ENCODE measurements at regions not wholly inside any gene's neighbourhood (a gene's known extent, or its start where the extent isn't known, plus 50 kb on each side); places are given as distances from the start of the nearest gene placed in this dataset.

DNA sequence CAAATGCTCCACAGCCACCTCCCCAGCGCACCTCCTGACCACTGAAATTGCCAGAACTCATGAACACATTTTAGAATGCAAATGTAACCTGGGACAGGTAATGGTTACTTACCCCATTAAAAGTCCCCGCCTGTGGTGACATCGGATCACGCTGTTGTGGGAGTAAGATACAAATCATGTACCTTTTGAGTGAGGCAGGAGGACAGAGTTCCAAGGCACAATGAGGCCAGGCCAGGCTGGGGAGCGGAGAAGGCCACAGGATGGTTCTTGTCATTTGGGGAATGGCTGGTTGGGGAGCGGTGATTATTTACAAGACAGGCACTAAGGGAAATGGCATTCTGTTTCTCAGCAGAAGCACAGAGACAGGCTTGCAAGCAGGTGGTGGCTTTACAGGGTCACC lies 490.0 kb downstream of the EDEM1 start:
- dilution Hi-C loops (cut with MboI; ENCODE audit: extremely low pct_ligation_motif_present, low sequenced_read_pairs) (no loop called here), intact Hi-C loops (cut with micrococcal nuclease) (no loop called here)
- H3K27me3 ChIP-seq (ENCODE audit: control insufficient read depth in 2 of 2, insufficient read depth in 2 of 2, low read length in 2 of 2), result no peaks in the 10 kb centered on the region
- no peaks in the 10 kb centered on the region for H3K79me2 ChIP-seq (ENCODE audit: control insufficient read depth, insufficient read depth, low read length)
- H3K27ac ChIP-seq (ENCODE audit: insufficient read depth, low read depth, low read length), result no peak overlapping the region
- ChIA-PET POLR2A (no interaction called here), CTCF (no interaction called here)
- H3K4me3 ChIP-seq (replicated peaks in 1 of 3; ENCODE audit: insufficient read depth in 1 of 3, low read depth in 1 of 3, low read length in 3 of 3), result no peak overlapping the region
- TF ChIP-seq EZH2 (IDR thresholded peaks at IDR 0.05; ENCODE audit: borderline replicate concordance, low read depth, low read length, severe bottlenecking) (no peak), POLR2A (IDR thresholded peaks at IDR 0.05; ENCODE audit: low read depth, low read length) (no peak), POLR2AphosphoS5 (IDR thresholded peaks at IDR 0.05; ENCODE audit: insufficient read depth, low read depth, low read length) (no peak), GATA2 (IDR thresholded peaks at IDR 0.05; ENCODE audit: insufficient read depth, insufficient read length, low read depth, low read length) (no peak), JUN (IDR thresholded peaks at IDR 0.05; ENCODE audit: borderline replicate concordance, insufficient read depth, insufficient read length, low read depth) (no peak), MYC (IDR thresholded peaks at IDR 0.05; ENCODE audit: low read depth, low read length) (no peak)
- TF ChIP-seq, protein P1, sequence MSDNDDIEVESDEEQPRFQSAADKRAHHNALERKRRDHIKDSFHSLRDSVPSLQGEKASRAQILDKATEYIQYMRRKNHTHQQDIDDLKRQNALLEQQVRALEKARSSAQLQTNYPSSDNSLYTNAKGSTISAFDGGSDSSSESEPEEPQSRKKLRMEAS (IDR thresholded peaks at IDR 0.05; ENCODE audit: insufficient read depth, insufficient read length), result no peak
- TF ChIP-seq, protein P2, sequence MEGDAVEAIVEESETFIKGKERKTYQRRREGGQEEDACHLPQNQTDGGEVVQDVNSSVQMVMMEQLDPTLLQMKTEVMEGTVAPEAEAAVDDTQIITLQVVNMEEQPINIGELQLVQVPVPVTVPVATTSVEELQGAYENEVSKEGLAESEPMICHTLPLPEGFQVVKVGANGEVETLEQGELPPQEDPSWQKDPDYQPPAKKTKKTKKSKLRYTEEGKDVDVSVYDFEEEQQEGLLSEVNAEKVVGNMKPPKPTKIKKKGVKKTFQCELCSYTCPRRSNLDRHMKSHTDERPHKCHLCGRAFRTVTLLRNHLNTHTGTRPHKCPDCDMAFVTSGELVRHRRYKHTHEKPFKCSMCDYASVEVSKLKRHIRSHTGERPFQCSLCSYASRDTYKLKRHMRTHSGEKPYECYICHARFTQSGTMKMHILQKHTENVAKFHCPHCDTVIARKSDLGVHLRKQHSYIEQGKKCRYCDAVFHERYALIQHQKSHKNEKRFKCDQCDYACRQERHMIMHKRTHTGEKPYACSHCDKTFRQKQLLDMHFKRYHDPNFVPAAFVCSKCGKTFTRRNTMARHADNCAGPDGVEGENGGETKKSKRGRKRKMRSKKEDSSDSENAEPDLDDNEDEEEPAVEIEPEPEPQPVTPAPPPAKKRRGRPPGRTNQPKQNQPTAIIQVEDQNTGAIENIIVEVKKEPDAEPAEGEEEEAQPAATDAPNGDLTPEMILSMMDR (IDR thresholded peaks at IDR 0.05; ENCODE audit: extremely low read depth in 1 of 2, insufficient read depth in 1 of 2, low read depth in 1 of 2, low read length in 2 of 2), result no peak
- DNase-seq (ENCODE audit: low read depth, low spot score), result no peak
- H4K20me1 ChIP-seq (replicated peaks; ENCODE audit: control insufficient read depth, extremely low read depth, insufficient read depth, low read length), result no peaks in the 10 kb centered on the region
- H2AFZ ChIP-seq (ENCODE audit: low read depth, low read length), result no peak overlapping the region
- no TSS peak for BruUV-seq (replicated peaks)
- H3K4me1 ChIP-seq (ENCODE audit: control insufficient read depth, extremely low read depth, insufficient read depth, low read length), result no peaks in the 10 kb centered on the region
- H3K9me1 ChIP-seq (replicated peaks; ENCODE audit: control insufficient read depth, extremely low read depth, insufficient read depth, low read length), result no peaks in the 10 kb centered on the region
- no peak overlapping the region for H3K4me2 ChIP-seq (ENCODE audit: insufficient read depth, low read length)
- H3K36me3 ChIP-seq (ENCODE audit: control insufficient read depth in 2 of 2, extremely low read depth in 1 of 2, insufficient read depth in 2 of 2, low read length in 2 of 2), result no peaks in the 10 kb centered on the region
- no peak overlapping the region for H3K9ac ChIP-seq (replicated peaks; ENCODE audit: extremely low read depth, insufficient read depth, low read length)
- FAIRE-seq, result no peak
- H3K9me3 ChIP-seq (replicated peaks; ENCODE audit: control insufficient read depth, insufficient read depth, low read length), result peaks cover 5% of the 10 kb centered on the region

All from endothelial cell of umbilical vein (primary cell).